IMR-90 (cell line): ENCODE measurements at regions not wholly inside any gene's neighbourhood (a gene's known extent, or its start where the extent isn't known, plus 50 kb on each side); places are given as distances from the start of the nearest gene placed in this dataset.

ENCODE experiments used
- BHLHE40 ChIP-seq: fragments of 150-350 bp; IDR thresholded peaks from 2 replicates; pipeline ENCODE4 v1.6.1; 2016; ENCODE audit warnings: mild to moderate bottlenecking, low read depth, low read length
- CEBPB ChIP-seq: IDR thresholded peaks from 2 replicates; pipeline ENCODE4 v1.6.1; 2012; ENCODE audit warnings: low read depth, low read length, improper control_type of control experiment
- FOS ChIP-seq: fragments of 150-350 bp; IDR thresholded peaks from 2 replicates; pipeline ENCODE4 v1.6.1; 2016; ENCODE audit warnings: low read depth, low read length
- MAFK ChIP-seq: IDR thresholded peaks from 2 replicates; pipeline ENCODE4 v1.6.1; 2012; ENCODE audit warnings: low read depth, low read length, improper control_type of control experiment
- MAZ ChIP-seq: IDR thresholded peaks from 2 replicates; pipeline ENCODE4 v1.6.1; 2012; ENCODE audit warnings: low read depth, mild to moderate bottlenecking, low read length, improper control_type of control experiment, moderate library complexity, borderline replicate concordance
- MXI1 ChIP-seq: IDR thresholded peaks from 2 replicates; pipeline ENCODE4 v1.6.1; 2012; ENCODE audit warnings: low read depth, mild to moderate bottlenecking, low read length, moderate library complexity, borderline replicate concordance
- POLR2A ChIP-seq: IDR thresholded peaks from 2 replicates; pipeline ENCODE4 v1.6.1; 2012; ENCODE audit warnings: mild to moderate bottlenecking, low read depth, low read length
- RAD21 ChIP-seq: IDR thresholded peaks from 2 replicates; pipeline ENCODE4 v1.6.1; 2012; ENCODE audit warnings: low read length, improper control_type of control experiment
- RFX5 ChIP-seq: IDR thresholded peaks from 2 replicates; pipeline ENCODE4 v1.8.0; 2012; ENCODE audit warnings: low read depth, mild to moderate bottlenecking, low read length, moderate library complexity
- TF ChIP-seq, protein P1 (sequence below): conservative IDR thresholded peaks from 2 replicates; pipeline ENCODE4 v1.5.1; 2012; ENCODE audit warnings: mild to moderate bottlenecking, low read depth, low read length, improper control_type of control experiment
- TF ChIP-seq, protein P2 (sequence below): fragments of 150-350 bp; IDR thresholded peaks from 2 replicates; pipeline ENCODE4 v1.6.1; 2017; ENCODE audit warnings: mild to moderate bottlenecking, antibody characterized with exemption, low read length, low read depth
- TF ChIP-seq, protein P3 (sequence below): fragments of 150-350 bp; IDR thresholded peaks from 2 replicates; pipeline ENCODE4 v1.6.1; 2016; ENCODE audit warnings: low read depth, mild to moderate bottlenecking, low read length, moderate library complexity, borderline replicate concordance

DNA sequence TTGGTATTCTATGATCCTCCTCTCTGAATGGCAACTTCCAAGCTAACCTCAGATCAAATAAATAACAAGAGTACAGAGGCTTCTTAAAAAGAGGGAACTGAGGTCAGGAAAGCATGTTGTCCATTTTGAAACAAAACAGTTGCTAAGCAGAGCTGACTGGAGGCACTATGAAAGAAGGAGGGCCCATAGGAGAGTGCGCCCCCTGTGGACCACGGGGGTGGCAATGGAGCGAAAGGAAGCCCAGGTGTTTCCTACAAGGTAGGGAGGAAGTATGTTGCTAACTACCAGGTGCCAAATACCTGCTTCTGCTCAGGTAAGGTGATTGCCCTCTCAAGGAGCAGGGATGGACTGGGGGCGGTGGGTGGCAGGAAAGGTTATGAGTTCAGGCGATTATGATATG lies 101.8 kb upstream of the MAST4 start:
- TF ChIP-seq, protein P1, sequence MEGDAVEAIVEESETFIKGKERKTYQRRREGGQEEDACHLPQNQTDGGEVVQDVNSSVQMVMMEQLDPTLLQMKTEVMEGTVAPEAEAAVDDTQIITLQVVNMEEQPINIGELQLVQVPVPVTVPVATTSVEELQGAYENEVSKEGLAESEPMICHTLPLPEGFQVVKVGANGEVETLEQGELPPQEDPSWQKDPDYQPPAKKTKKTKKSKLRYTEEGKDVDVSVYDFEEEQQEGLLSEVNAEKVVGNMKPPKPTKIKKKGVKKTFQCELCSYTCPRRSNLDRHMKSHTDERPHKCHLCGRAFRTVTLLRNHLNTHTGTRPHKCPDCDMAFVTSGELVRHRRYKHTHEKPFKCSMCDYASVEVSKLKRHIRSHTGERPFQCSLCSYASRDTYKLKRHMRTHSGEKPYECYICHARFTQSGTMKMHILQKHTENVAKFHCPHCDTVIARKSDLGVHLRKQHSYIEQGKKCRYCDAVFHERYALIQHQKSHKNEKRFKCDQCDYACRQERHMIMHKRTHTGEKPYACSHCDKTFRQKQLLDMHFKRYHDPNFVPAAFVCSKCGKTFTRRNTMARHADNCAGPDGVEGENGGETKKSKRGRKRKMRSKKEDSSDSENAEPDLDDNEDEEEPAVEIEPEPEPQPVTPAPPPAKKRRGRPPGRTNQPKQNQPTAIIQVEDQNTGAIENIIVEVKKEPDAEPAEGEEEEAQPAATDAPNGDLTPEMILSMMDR, result no peak
- TF ChIP-seq BHLHE40 (no peak), POLR2A (no peak), MAFK (no peak), FOS (no peak), MXI1 (no peak), MAZ (no peak), RAD21 (no peak), RFX5 (no peak), CEBPB (no peak)
- TF ChIP-seq, protein P2, sequence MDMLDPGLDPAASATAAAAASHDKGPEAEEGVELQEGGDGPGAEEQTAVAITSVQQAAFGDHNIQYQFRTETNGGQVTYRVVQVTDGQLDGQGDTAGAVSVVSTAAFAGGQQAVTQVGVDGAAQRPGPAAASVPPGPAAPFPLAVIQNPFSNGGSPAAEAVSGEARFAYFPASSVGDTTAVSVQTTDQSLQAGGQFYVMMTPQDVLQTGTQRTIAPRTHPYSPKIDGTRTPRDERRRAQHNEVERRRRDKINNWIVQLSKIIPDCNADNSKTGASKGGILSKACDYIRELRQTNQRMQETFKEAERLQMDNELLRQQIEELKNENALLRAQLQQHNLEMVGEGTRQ, result no peak
- TF ChIP-seq, protein P3, sequence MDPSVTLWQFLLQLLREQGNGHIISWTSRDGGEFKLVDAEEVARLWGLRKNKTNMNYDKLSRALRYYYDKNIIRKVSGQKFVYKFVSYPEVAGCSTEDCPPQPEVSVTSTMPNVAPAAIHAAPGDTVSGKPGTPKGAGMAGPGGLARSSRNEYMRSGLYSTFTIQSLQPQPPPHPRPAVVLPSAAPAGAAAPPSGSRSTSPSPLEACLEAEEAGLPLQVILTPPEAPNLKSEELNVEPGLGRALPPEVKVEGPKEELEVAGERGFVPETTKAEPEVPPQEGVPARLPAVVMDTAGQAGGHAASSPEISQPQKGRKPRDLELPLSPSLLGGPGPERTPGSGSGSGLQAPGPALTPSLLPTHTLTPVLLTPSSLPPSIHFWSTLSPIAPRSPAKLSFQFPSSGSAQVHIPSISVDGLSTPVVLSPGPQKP, result no peak
